ENCODE measurements at regions not wholly inside any gene's neighbourhood (a gene's known extent, or its start where the extent isn't known, plus 50 kb on each side); places are given as distances from the start of the nearest gene placed in this dataset.
"Not testable (repeated sequence)": the region's sequence is repeated elsewhere in the genome, so short reads cannot be mapped to it uniquely, and the experiment has no call there.

GRCh38 chr3:74036568-74036967 is 411.8 kb upstream of the PDZRN3 start:
- no peak for DNase-seq

DNA sequence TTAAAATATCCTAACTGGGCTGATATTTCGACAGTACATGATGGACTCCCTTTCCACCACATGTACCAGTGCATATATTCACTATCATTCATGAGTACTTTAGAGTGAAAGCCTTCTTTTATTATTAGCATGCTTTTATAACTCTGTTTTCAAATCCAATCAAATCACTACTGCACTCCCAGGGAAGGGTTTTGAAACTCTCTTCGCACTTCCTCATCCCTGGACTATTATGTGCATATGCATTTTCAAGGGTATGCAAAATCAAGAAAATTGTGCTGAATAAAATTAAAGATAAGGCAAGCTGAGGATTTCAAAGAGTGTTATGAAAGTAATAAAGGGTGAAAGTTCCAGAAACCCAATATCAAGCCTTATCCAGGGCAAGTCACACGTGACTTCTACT is 411.4 kb upstream of the PDZRN3 start:
- DNase-seq = no peak

- DNase-seq = no peak
Observed at GRCh38 chr3:74033806-74034205, 409.1 kb upstream of the PDZRN3 start.

DNA sequence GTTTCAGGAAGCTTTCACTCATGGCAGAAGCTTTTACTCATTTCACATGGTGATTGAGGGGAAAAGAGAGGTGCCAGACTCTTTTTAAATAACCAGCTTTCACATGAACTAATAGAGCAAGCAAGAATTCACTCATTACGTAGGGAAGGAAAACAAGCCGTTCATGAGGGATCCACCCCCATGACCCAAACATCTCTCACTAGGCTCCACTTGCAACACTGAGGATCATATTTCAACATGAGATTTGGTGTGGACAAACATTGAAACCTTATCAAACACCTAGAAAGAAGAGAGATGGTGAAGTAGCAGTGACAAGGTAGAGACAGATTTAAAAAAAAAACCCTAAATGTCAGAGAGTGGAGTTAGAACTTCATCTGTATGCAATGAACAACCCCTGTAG is 408.6 kb upstream of the PDZRN3 start:
- no peak for DNase-seq

- no peak for DNase-seq
Observed at GRCh38 chr3:74027121-74027520, 402.4 kb upstream of the PDZRN3 start.

GRCh38 chr3:74023395-74023794 is 398.7 kb upstream of the PDZRN3 start:
- no peak for DNase-seq

- no peak for DNase-seq
Observed at GRCh38 chr3:74021449-74021848, 396.7 kb upstream of the PDZRN3 start.

GRCh38 chr3:74009961-74010844 is 385.5 kb upstream of the PDZRN3 start:
- no peak for DNase-seq

DNA sequence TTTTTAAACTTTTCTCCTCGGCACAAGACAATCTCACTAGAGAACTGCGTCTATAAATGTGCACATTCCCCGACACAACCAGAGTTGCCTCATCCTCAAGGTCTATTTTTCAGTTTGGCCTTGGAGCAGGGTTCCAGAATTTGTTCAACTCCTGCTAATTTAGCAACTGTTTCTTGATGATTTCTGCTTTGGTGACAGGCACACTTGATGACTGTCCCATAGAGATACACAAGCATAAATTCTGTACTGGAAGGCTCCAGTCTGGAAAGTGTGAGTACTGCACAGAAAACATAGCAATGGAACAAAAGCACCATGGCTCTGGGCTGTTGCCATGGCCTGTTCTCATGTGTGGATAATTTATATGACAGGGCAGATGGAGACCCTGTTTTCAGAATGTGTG is 379.6 kb upstream of the PDZRN3 start:
- no peak for DNase-seq

DNA sequence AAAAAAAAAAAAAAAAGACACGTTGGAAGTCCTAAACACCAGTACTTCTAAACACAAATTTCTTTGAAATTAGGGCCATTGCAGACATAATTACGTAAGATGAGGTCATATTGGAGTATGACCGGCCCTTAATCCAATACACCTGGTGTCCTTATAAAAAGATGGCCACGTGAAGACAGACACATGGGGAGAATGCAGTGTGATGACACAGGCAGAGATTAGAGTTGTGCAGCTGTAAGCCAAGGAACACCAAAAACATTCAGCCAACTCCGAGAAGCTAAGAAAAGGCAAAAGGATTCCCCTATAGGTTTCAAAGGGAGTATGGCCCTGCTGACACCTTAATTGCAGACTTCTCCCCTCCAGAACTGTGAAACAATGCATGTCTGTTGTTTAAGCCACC is 379.0 kb upstream of the PDZRN3 start:
- no peak for DNase-seq

DNA sequence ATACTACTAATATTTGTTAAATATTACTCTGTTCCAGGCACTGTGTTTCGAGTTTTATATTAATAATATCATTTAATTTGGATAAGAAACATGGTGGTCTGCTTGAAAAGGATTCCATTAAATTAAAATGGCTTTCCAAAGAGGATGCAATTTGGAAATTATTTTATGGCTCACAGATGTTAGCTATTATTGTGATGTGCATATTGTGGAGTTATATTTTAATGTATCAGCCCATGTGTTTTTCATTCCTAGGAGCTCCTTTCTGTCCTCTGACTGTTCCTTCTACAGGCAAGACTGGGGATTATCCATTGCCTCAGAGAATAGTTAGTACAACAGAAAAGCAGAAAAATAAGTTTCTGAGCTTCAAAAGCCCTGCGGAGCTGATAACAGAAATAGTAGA is 376.7 kb upstream of the PDZRN3 start:
- no peak for DNase-seq

GRCh38 chr3:74000725-74001124 is 376.0 kb upstream of the PDZRN3 start:
- no peak for DNase-seq

GRCh38 chr3:73999501-73999900 is 374.8 kb upstream of the PDZRN3 start:
- no peak for DNase-seq

- not testable (repeated sequence) for DNase-seq
Observed at GRCh38 chr3:73990691-73991090, 365.9 kb upstream of the PDZRN3 start.

DNA sequence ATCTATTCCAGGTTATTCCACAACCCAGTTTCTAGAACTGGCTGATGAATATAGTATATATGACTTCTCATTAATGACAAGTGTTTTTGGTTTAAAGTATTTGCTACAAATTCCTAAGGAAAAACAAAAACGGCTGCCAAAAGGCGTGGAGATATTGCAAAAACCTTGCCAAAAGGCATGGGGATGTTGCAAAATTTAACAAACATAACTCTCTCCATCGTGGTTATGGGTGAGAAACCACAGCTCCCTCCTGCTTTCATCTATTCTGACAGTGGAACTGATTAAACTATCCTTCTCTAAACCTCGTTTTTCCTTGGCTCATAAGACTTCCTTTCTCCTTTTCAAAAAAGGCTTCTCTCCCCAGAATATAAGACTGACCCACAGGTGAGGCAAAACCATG is 342.0 kb upstream of the PDZRN3 start:
- DNase-seq = no peak

GRCh38 chr3:73964818-73965217 is 340.1 kb upstream of the PDZRN3 start:
- DNase-seq = no peak

DNA sequence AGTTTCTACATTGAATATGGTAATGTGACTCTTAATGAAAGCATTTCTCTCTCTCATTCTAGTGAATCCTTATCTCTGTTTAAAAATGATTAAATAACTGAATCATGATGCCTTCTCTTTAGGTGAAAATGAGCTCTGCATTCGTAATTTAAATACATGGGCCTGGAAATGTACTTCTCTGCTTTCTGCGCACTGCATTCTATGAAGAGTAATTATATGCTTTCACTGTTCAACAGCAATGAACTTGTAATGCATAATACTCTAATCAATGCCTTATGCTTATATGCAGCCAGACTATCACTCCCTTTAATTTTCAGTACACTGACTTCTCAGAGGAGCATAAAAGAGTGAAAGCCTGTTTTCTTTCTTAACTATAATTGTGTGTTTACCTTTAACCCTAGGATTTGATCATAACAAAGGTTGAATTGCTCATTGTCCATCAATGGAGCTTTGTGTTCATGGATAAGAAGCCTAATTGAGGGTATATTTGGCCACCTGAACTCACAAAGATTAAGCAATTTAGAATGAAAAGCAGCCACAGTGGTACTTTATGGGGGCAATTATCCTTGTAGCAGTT is 330.8 kb upstream of the PDZRN3 start:
- no peak for DNase-seq

GRCh38 chr3:73954506-73954905 is 329.8 kb upstream of the PDZRN3 start:
- no peak for DNase-seq

DNA sequence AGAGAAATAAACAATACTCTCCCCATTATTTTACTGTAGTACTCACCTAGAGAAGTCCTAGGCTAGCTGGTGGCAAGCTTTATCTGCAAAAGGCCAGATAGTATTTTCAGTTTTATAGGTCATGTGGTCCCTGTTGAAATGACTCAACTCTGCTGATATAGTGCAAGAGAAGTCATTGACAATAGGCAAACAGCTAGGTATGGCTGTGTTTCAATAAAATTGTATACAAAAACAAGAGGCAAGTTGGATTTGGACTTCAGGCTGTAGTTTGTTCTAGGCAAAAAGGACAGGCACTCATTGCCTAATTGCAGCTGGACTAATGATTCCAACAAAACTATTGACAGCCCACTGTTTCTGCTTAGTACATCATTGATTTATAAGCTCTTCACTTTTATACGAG is 328.0 kb upstream of the PDZRN3 start:
- no peak for DNase-seq

DNA sequence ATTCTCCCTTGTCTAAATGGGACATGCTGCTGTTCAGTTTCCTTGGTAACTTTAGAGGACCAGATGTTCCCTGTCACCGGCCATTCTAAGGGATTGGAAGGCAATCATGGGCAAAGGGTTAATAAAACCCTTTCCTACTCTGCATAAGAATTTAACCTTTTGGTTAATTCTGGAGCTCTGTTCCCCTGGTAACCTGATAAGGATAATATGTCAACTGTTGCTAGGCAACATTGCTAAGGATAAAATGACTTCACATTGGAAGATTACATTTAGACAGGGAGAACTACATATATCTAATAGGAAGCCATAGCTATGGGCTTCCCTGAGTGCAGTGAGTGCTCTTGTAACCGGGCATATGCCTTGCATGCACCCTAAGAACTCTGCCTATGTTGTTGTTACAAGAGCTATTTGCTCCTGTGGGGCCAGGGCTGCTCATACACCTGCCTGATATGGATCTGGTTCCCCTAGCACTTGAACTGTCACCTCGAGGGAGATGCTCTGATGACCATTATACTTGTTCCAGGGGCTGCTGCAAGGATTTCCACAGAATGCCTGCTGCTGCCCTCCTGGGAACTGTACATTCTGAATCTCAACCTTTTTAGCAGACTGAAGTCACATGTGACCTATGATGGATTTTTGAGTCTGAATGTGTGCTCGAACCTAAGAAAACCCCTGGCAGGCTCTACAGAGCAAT is 326.3 kb upstream of the PDZRN3 start:
- no peak for DNase-seq

DNA sequence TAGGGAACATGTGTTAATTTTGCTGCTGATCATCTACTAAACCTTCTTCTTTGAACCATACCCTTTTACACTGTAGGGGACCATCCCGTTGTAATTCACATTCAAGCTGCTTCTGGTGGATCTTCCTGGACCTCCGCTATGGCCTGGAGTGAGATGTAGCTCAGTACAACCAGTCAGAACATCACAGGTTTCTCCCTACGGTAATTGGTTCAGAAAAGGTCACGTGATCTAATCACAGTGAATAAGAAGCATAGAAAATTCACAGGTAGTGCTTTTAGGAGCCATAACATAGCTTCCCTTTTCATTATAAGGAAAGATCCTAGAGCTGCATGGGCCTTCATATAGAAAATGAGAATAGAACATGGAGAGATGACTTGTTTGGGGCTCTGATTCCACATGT is 320.8 kb upstream of the PDZRN3 start:
- DNase-seq = no peak

DNA sequence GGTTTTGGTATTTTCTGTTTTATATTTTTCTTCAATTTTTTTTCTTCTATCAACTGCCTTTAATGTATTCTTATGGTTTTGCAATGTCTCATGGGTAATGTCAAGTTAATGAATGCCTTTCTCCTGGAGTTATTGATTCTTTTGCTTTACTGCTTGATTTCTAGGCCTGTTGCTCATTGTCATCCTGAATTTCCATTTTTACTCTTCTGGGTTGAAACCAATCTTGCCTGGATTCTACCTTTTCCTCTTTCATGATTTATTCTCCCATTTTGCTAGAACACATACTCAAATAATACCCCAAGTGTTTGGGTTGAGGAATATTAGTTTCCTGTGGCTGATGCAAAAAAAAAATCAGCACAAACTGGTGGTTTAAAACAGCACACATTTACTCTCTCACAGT is 315.2 kb upstream of the PDZRN3 start:
- DNase-seq = no peak

GRCh38 chr3:73933585-73933984 is 308.8 kb upstream of the PDZRN3 start:
- DNase-seq = no peak

DNA sequence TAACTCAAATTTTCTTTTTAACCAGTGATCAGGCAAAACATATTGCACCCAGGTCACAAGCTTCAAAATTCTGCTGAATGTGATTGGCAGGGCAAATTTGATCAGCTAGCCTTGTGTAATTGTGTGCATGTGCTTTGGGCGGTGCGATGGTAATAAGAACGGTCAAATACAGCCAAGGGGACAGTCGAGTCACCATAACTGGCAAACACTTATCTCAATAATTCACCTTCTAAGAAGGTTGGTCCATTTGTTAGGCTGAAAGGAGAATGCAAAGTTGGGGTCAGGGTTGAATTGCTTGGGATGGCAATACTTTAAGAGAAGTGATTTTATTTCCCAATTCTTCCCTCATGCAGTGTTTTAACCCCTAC is 302.4 kb upstream of the PDZRN3 start:
- DNase-seq = no peak

Measured in activated CD4-positive, alpha-beta T cell treated with anti-CD3 and anti-CD28 coated beads, Interleukin-2, amount 50 U/mL, for 16 hours (primary cell).